HCT116 (cell line): ENCODE measurements at regions not wholly inside any gene's neighbourhood (a gene's known extent, or its start where the extent isn't known, plus 50 kb on each side); places are given as distances from the start of the nearest gene placed in this dataset.

Experiments
- ATAC-seq: fragments of 200-7000 bp; cut with Tn5 transposase; 2 replicates; pipeline ENCODE4 v1.9.1; 2020; ENCODE audit warnings: mild to moderate bottlenecking, moderate library complexity
- BruUV-seq: library from RNA; stranded (reverse); fragments of 400-500 nt; replicated peaks from 2 replicates; lab custom pipeline; 2021; lab: Mats Ljungman, UMichigan
- CTCF ChIA-PET: fragments of 300-600 bp; sonication (Branson Sonifier 250); formaldehyde crosslinking; loops from one replicate; lab custom pipeline; 2021; ENCODE audit warnings: antibody characterized with exemption; lab: Charles Lee
- POLR2A ChIA-PET: fragments of 300-600, 350-600 bp; sonication (Branson Sonifier 250); formaldehyde crosslinking; loops from one replicate; lab custom pipeline; 2021; ENCODE audit warnings: antibody characterized with exemption; lab: Charles Lee
- RAD21 ChIA-PET, 2 experiments: fragments of 300-600 bp; sonication (Branson Sonifier 250); formaldehyde crosslinking; loops; one replicate each; lab custom pipeline; 2023; ENCODE audit warnings: low total read pairs in 2 of 2; ENCODE audit not compliant: uncharacterized antibody in 2 of 2, unreplicated experiment in 2 of 2, low non-redundant PET in 1 of 2; lab: Charles Lee
- DNase-seq: peaks from one replicate; pipeline ENCODE4 v3.0.0-alpha.2; 2010; ENCODE audit warnings: low read depth, low spot score
- H2AFZ ChIP-seq: fragments of 200-600 bp; shearing (Covaris generic), sonication (generic); 2 replicates; pipeline ENCODE4 v1.6.1; 2017; ENCODE audit warnings: low read depth, mixed run types, mixed read lengths, antibody characterized with exemption, low read length; ENCODE audit not compliant: poor library complexity, severe bottlenecking
- H3K27ac ChIP-seq: 2 replicates; pipeline ENCODE4 v1.5.1; 2012; ENCODE audit warnings: low read depth, low read length
- H3K27me3 ChIP-seq: fragments of 200-600 bp; sonication (generic); 2 replicates; pipeline ENCODE4 v1.6.1; 2016; ENCODE audit warnings: mixed run types, low read length, mixed read lengths; ENCODE audit not compliant: insufficient read depth
- H3K36me3 ChIP-seq, 2 experiments: fragments of 200-500 bp in 1 of 2; fragments of 200-600 bp in 1 of 2; sonication (Bioruptor generic) in 1 of 2; sonication (generic) in 1 of 2; 2 replicates each; pipeline versions ENCODE4 v1.5.1 to v1.6.1; 2014 to 2016; ENCODE audit warnings: low read length in 2 of 2, inconsistent platforms in 1 of 2, mixed read lengths in 1 of 2, mixed run types in 1 of 2; ENCODE audit not compliant: insufficient read depth in 2 of 2, control insufficient read depth in 1 of 2
- H3K4me1 ChIP-seq, 2 experiments: fragments of 200-600 bp in 1 of 2; sonication (generic) in 1 of 2; 2 replicates each; pipeline versions ENCODE4 v1.5.1 to v1.6.1; 2012 to 2017; ENCODE audit warnings: low read length in 2 of 2, inconsistent platforms in 1 of 2, mild to moderate bottlenecking in 1 of 2, mixed read lengths in 1 of 2, mixed run types in 1 of 2, moderate library complexity in 1 of 2; ENCODE audit not compliant: insufficient read depth in 2 of 2, control insufficient read depth in 1 of 2
- H3K4me2 ChIP-seq: fragments of 200-600 bp; sonication (generic); 2 replicates; pipeline ENCODE4 v1.6.1; 2017; ENCODE audit warnings: mixed run types, low read length, mixed read lengths
- H3K4me3 ChIP-seq, 2 experiments: fragments of 200-600 bp in 1 of 2; sonication (generic) in 1 of 2; replicated peaks in 1 of 2; 2 replicates each; pipeline ENCODE4 v1.5.1; 2011 to 2016; ENCODE audit warnings: low read length in 2 of 2, control low read depth in 1 of 2, low read depth in 1 of 2, mild to moderate bottlenecking in 1 of 2, mixed read lengths in 1 of 2, mixed run types in 1 of 2
- H3K79me2 ChIP-seq: fragments of 200-600 bp; sonication (generic); 2 replicates; pipeline ENCODE4 v1.6.1; 2017; ENCODE audit warnings: mild to moderate bottlenecking, mixed run types, low read length, moderate library complexity, mixed read lengths; ENCODE audit not compliant: insufficient read depth
- H3K9ac ChIP-seq: fragments of 200-600 bp; sonication (generic); 2 replicates; pipeline ENCODE4 v1.6.1; 2016; ENCODE audit warnings: low read length, mixed read lengths
- H3K9me2 ChIP-seq: fragments of 200-600 bp; sonication (generic), shearing (Covaris generic); 2 replicates; pipeline ENCODE4 v1.6.1; 2017; ENCODE audit warnings: mixed run types, mild to moderate bottlenecking, moderate library complexity; ENCODE audit not compliant: insufficient read depth
- H3K9me3 ChIP-seq, 2 experiments: fragments of 200-500 bp in 1 of 2; fragments of 200-600 bp in 1 of 2; sonication (Bioruptor generic) in 1 of 2; sonication (generic) in 1 of 2; 2 replicates each; pipeline ENCODE4 v1.6.1; 2014 to 2017; ENCODE audit warnings: low read length in 2 of 2, mixed read lengths in 2 of 2, inconsistent platforms in 1 of 2, low read depth in 1 of 2, mild to moderate bottlenecking in 1 of 2, mixed run types in 1 of 2, moderate library complexity in 1 of 2; ENCODE audit not compliant: control insufficient read depth in 1 of 2, insufficient read depth in 1 of 2
- H4K20me1 ChIP-seq: fragments of 200-600 bp; sonication (generic), shearing (Covaris generic); 2 replicates; pipeline ENCODE4 v1.6.1; 2017; ENCODE audit warnings: mixed run types, mild to moderate bottlenecking, moderate library complexity; ENCODE audit not compliant: insufficient read depth
- ATF3 ChIP-seq: IDR thresholded peaks from 2 replicates; pipeline ENCODE4 v1.6.1; 2012
- CBX3 ChIP-seq: IDR thresholded peaks from 2 replicates; pipeline ENCODE4 v1.6.1; 2012; ENCODE audit warnings: low read depth
- ELF1 ChIP-seq: IDR thresholded peaks from 2 replicates; pipeline ENCODE4 v1.6.1; 2012; ENCODE audit warnings: low read depth, borderline replicate concordance
- EZH2 ChIP-seq: fragments of 200-600 bp; sonication (generic); IDR thresholded peaks from 2 replicates; pipeline ENCODE4 v1.6.1; 2017; ENCODE audit warnings: antibody characterized with exemption, mixed run types
- EZH2phosphoT487 ChIP-seq: fragments of 200-600 bp; IDR thresholded peaks from 2 replicates; pipeline ENCODE4 v1.6.1; 2018; ENCODE audit warnings: antibody characterized with exemption, borderline replicate concordance
- FOSL1 ChIP-seq: IDR thresholded peaks from 2 replicates; pipeline ENCODE4 v1.6.1; 2012; ENCODE audit warnings: low read depth
- JUND ChIP-seq: IDR thresholded peaks from 2 replicates; pipeline ENCODE4 v1.6.1; 2012
- MAX ChIP-seq: IDR thresholded peaks from 2 replicates; pipeline ENCODE4 v1.6.1; 2012
- POLR2AphosphoS5 ChIP-seq: IDR thresholded peaks from 2 replicates; pipeline ENCODE4 v1.6.1; 2011; ENCODE audit warnings: mild to moderate bottlenecking, low read depth, low read length, moderate library complexity
- RAD21 ChIP-seq: IDR thresholded peaks from 2 replicates; pipeline ENCODE4 v1.6.1; 2012; ENCODE audit warnings: low read depth, mild to moderate bottlenecking
- SIN3A ChIP-seq: IDR thresholded peaks from 2 replicates; pipeline ENCODE4 v1.6.1; 2012; ENCODE audit warnings: low read depth
- SP1 ChIP-seq: IDR thresholded peaks from 2 replicates; pipeline ENCODE4 v1.6.1; 2012; ENCODE audit warnings: low read depth
- TCF7L2 ChIP-seq: IDR thresholded peaks from 2 replicates; pipeline ENCODE4 v1.7.0; 2011; ENCODE audit warnings: borderline replicate concordance, inconsistent platforms; ENCODE audit not compliant: insufficient read depth, insufficient read length; ENCODE audit errors: extremely low read depth
- ZBTB33 ChIP-seq: IDR thresholded peaks from 2 replicates; pipeline ENCODE4 v1.6.1; 2011; ENCODE audit warnings: mild to moderate bottlenecking, low read length, moderate library complexity; ENCODE audit not compliant: insufficient replicate concordance; ENCODE audit errors: extremely low read depth
- ZFX ChIP-seq: fragments of 450-650 bp; IDR thresholded peaks from 2 replicates; pipeline ENCODE4 v1.6.1; 2017
- ZNF274 ChIP-seq: fragments of 200-500 bp; sonication (Bioruptor generic); IDR thresholded peaks from 2 replicates; pipeline ENCODE4 v1.6.1; 2014; ENCODE audit warnings: mild to moderate bottlenecking, low read depth, low read length, inconsistent platforms
- intact Hi-C: fragments of 100-400 bp; cut with micrococcal nuclease; formaldehyde crosslinking; loops from 2 replicates; pipeline ENCODE4 v1.10.0; 2022

GRCh38 chrX:18003876-18004275 lies 142.8 kb upstream of the RAI2 start:
- no peaks in the 10 kb centered on the region for H3K4me1 ChIP-seq
- no peaks in the 10 kb centered on the region for H4K20me1 ChIP-seq
- peaks cover 32% of the 10 kb centered on the region for H3K27me3 ChIP-seq
- H3K79me2 ChIP-seq, result no peaks in the 10 kb centered on the region
- intact Hi-C loops, result no loop called here
- H3K27ac ChIP-seq, result no peak overlapping the region
- H3K4me3 ChIP-seq, result no peak overlapping the region
- ChIA-PET RAD21 (no interaction called here), CTCF (no interaction called here), POLR2A (no interaction called here)
- no TSS peak for BruUV-seq
- DNase-seq (no peak), ATAC-seq (no peak)
- H3K9ac ChIP-seq, result no peak overlapping the region
- H3K4me2 ChIP-seq, result no peak overlapping the region
- no peaks in the 10 kb centered on the region for H3K9me2 ChIP-seq
- no peaks in the 10 kb centered on the region for H3K36me3 ChIP-seq
- H3K9me3 ChIP-seq, result no peaks in the 10 kb centered on the region
- TF ChIP-seq JUND (no peak), ATF3 (no peak), ZNF274 (no peak), ELF1 (no peak), RAD21 (no peak), ZFX (no peak), TCF7L2 (no peak), EZH2 (no peak), MAX (no peak), CBX3 (no peak), POLR2AphosphoS5 (no peak), ZBTB33 (no peak), FOSL1 (no peak), SP1 (no peak), EZH2phosphoT487 (no peak), SIN3A (no peak)
- H2AFZ ChIP-seq, result no peak overlapping the region
